H1 (cell line): ENCODE measurements at regions not wholly inside any gene's neighbourhood (a gene's known extent, or its start where the extent isn't known, plus 50 kb on each side); places are given as distances from the start of the nearest gene placed in this dataset.

Source experiments
- ASH2L ChIP-seq: fragments of 200-600, 300-600 bp; sonication (generic); IDR thresholded peaks from one replicate; pipeline ENCODE4 v1.7.1; 2017; ENCODE audit warnings: low read length
- CBX5 ChIP-seq: fragments of 300-800, 300-1000 bp; sonication (generic); IDR thresholded peaks from 2 replicates; pipeline ENCODE4 v1.7.1; 2016; ENCODE audit warnings: antibody characterized with exemption, low read length, low read depth
- CHD1 ChIP-seq: IDR thresholded peaks from 2 replicates; pipeline ENCODE4 v1.6.1; 2012; ENCODE audit warnings: low read depth, low read length, improper control_type of control experiment
- CHD7 ChIP-seq: fragments of 300-600 bp; sonication (generic); IDR thresholded peaks from 2 replicates; pipeline ENCODE4 v1.7.1; 2012; ENCODE audit warnings: low read length, moderate library complexity, mild to moderate bottlenecking, inconsistent platforms; ENCODE audit not compliant: insufficient replicate concordance
- EGR1 ChIP-seq: IDR thresholded peaks from 2 replicates; pipeline ENCODE4 v1.6.1; 2011; ENCODE audit warnings: low read depth, low read length, borderline replicate concordance
- EZH2 ChIP-seq: fragments of 200-600 bp; sonication (generic); IDR thresholded peaks from 2 replicates; pipeline ENCODE4 v1.7.1; 2012; ENCODE audit warnings: low read depth, mild to moderate bottlenecking, moderate library complexity, low read length, inconsistent platforms; ENCODE audit not compliant: severe bottlenecking
- GTF2F1 ChIP-seq: IDR thresholded peaks from 2 replicates; pipeline ENCODE4 v1.6.1; 2012; ENCODE audit warnings: low read depth, low read length, improper control_type of control experiment, borderline replicate concordance
- JUN ChIP-seq: IDR thresholded peaks from 2 replicates; pipeline ENCODE4 v1.6.1; 2011; ENCODE audit warnings: low read depth, mild to moderate bottlenecking, improper control_type of control experiment, low read length
- KDM1A ChIP-seq: fragments of 200-600, 300-600 bp; sonication (generic); IDR thresholded peaks from 2 replicates; pipeline ENCODE4 v1.7.1; 2016; ENCODE audit warnings: mild to moderate bottlenecking, low read length, borderline replicate concordance
- RNF2 ChIP-seq: fragments of 200-900, 300-1000 bp; sonication (generic); IDR thresholded peaks from 2 replicates; pipeline ENCODE4 v1.7.1; 2016; ENCODE audit warnings: borderline replicate concordance, low read depth, mild to moderate bottlenecking, antibody characterized with exemption, low read length; ENCODE audit not compliant: poor library complexity, severe bottlenecking; ENCODE audit errors: missing control alignments
- SP1 ChIP-seq: IDR thresholded peaks from 2 replicates; pipeline ENCODE4 v1.6.1; 2011; ENCODE audit warnings: low read depth, low read length
- TEAD4 ChIP-seq: IDR thresholded peaks from 2 replicates; pipeline ENCODE4 v1.6.1; 2012; ENCODE audit warnings: low read depth, low read length, inconsistent platforms, mixed read lengths
- YY1 ChIP-seq: IDR thresholded peaks from 2 replicates; pipeline ENCODE4 v1.6.1; 2011; ENCODE audit warnings: low read depth, mild to moderate bottlenecking, low read length

GRCh38 chr2:191483117-191483516 is 194.8 kb upstream of the NABP1 start (continued):
- TF ChIP-seq CHD7 (no peak), EZH2 (no peak), TEAD4 (no peak), YY1 (no peak), ASH2L (no peak), GTF2F1 (no peak), JUN (no peak), EGR1 (no peak), SP1 (no peak), KDM1A (no peak), RNF2 (no peak), CHD1 (no peak), CBX5 (no peak)
